Psoas muscle (tissue), 7 donors: ENCODE measurements at regions not wholly inside any gene's neighbourhood (a gene's known extent, or its start where the extent isn't known, plus 50 kb on each side); places are given as distances from the start of the nearest gene placed in this dataset.
"Not testable (repeated sequence)": the region's sequence is repeated elsewhere in the genome, so short reads cannot be mapped to it uniquely, and the experiment has no call there.

Source experiments
- ATAC-seq, 4 donors: fragments of 200-7000 bp; cut with Tn5 transposase; one replicate each; pipeline ENCODE4 v1.9.1; 2020; ENCODE audit warnings: moderate library complexity in 3 of 4, mild to moderate bottlenecking in 2 of 4
- DNase-seq, 2 donors: peaks; one replicate each; pipeline ENCODE4 v3.0.0-alpha.2; 2020
- H3K27ac ChIP-seq: fragments of 200-600 bp; one replicate; pipeline ENCODE4 v1.8.0; 2022
- H3K27me3 ChIP-seq, 3 donors: fragments of 200-600 bp in 1 of 3; one replicate each; pipeline versions ENCODE4 v1.6.1 to v1.8.0; 2013 to 2022; ENCODE audit warnings: low read length in 2 of 3, mild to moderate bottlenecking in 2 of 3, moderate library complexity in 1 of 3; ENCODE audit not compliant: insufficient read depth in 3 of 3
- H3K36me3 ChIP-seq, 2 donors: fragments of 200-600 bp in 1 of 2; one replicate each; pipeline versions ENCODE4 v1.6.1 to v1.8.0; 2013 to 2022; ENCODE audit warnings: low read depth in 1 of 2, mild to moderate bottlenecking in 1 of 2, moderate library complexity in 1 of 2; ENCODE audit not compliant: insufficient read depth in 1 of 2
- H3K4me1 ChIP-seq: fragments of 200-600 bp; one replicate; pipeline ENCODE4 v1.8.0; 2022
- H3K4me3 ChIP-seq: fragments of 200-600 bp; one replicate; pipeline ENCODE4 v1.8.0; 2022; ENCODE audit warnings: mild to moderate bottlenecking
- H3K9me3 ChIP-seq: fragments of 200-600 bp; one replicate; pipeline ENCODE4 v1.8.0; 2022
- WGBS, 3 donors: extraction: QIAGEN DNeasy Blood & Tissue Kit; methylation state at CpG; one replicate each; pipeline versions ENCODE4 v1.1.6 to v1.1.7; 2013; 5-methylcytosine and 5-hydroxymethylcytosine counted together
- intact Hi-C, 2 donors: fragments of 100-400 bp; cut with DNase I; formaldehyde crosslinking; loops; one replicate each; pipeline versions ENCODE4 v1.11.0 to v1.14.2; 2022
- TF ChIP-seq, protein P1 (sequence below): fragments of 200-600 bp; IDR thresholded peaks from one replicate; pipeline ENCODE4 v1.8.0; 2022; ENCODE audit warnings: antibody characterized with exemption
- donor health status: healthy with polysubstance abuse.
- donor health status: DM: no; HTN: no; CAD: no; lungs with moderate emphysema.
- donor health status: Bipolar disorder and iron deficiency.
- donor health status: healthy.
- donor health status: DM: yes; HTN: yes; CAD: no.
- donor health status: DM: no; HTN: no; CAD: no.
- donor health status: DM: yes; HTN: yes; CAD: no.

DNA sequence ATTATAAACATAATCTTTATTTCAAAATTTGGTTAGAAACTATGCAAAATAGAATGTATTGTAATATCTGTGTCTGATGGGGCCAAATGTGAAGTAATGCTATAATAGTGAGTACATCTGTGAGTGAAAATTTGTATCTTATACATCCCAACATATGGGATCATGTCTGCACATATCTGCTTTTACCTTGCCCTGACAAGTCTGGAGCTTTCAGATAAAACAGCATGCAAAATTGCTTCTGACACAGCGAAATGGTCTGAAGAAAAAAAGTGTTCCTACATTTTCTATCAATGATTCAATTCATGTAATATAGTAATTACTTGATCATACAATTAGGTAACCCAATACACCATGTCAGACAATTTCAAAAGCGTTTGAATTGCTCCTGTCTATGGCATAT is 58.1 kb upstream of the P3H2 start:
- no peaks in the 10 kb centered on the region for H3K4me1 ChIP-seq

DNA sequence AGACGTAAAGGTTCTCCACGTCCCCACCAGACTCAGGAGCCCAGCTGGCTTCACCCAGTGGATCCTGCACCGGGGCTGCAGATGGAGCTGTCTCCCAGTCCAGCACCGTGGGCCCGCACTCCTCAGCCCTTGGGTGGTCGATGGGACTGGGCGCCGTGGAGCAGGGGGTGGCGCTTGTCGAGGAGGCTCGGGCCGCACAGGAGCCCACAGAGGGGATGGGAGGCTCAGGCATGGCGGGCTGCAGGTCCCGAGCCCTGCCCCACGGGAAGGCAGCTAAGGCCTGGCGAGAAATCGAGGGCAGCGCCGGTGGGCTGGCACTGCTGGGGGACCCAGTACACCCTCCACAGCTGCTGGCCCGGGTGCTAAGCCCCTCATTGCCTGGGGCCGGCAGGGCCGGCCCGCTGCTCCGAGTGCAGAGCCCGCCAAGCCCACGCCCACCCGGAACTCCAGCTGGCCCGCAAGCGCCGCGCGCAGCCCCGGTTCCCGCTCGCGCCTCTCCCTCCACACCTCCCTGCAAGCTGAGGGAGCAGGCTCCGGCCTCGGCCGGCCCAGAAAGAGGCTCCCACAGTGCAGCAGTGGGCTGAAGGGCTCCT is 56.3 kb upstream of the P3H2 start:
- H3K4me1 ChIP-seq, H3K4me3 ChIP-seq, ATAC-seq, H3K27me3 ChIP-seq, H3K27ac ChIP-seq, H3K9me3 ChIP-seq, intact Hi-C loops, H3K36me3 ChIP-seq, DNase-seq: not testable (repeated sequence)
- WGBS, 3 donors: 96 to 97% (median 96%) methylated on average over 14 to 34 of the region's 39 CpGs

More for the DNA sequence above, 58.1 kb upstream of the P3H2 start:
- WGBS, 3 donors: 64 to 72% (median 67%) methylated on average over 2 of the region's 2 CpGs
- ATAC-seq: no peak
- TF ChIP-seq, protein P1, sequence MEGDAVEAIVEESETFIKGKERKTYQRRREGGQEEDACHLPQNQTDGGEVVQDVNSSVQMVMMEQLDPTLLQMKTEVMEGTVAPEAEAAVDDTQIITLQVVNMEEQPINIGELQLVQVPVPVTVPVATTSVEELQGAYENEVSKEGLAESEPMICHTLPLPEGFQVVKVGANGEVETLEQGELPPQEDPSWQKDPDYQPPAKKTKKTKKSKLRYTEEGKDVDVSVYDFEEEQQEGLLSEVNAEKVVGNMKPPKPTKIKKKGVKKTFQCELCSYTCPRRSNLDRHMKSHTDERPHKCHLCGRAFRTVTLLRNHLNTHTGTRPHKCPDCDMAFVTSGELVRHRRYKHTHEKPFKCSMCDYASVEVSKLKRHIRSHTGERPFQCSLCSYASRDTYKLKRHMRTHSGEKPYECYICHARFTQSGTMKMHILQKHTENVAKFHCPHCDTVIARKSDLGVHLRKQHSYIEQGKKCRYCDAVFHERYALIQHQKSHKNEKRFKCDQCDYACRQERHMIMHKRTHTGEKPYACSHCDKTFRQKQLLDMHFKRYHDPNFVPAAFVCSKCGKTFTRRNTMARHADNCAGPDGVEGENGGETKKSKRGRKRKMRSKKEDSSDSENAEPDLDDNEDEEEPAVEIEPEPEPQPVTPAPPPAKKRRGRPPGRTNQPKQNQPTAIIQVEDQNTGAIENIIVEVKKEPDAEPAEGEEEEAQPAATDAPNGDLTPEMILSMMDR: no peak
- no peak for DNase-seq
- Histone ChIP-seq H3K27ac (no peak overlapping the region), H3K9me3 (no peaks in the 10 kb centered on the region), H3K4me3 (no peak overlapping the region), H3K27me3 (no peaks in the 10 kb centered on the region), H3K36me3 (no peaks in the 10 kb centered on the region)
- intact Hi-C loops: no loop called here

DNA sequence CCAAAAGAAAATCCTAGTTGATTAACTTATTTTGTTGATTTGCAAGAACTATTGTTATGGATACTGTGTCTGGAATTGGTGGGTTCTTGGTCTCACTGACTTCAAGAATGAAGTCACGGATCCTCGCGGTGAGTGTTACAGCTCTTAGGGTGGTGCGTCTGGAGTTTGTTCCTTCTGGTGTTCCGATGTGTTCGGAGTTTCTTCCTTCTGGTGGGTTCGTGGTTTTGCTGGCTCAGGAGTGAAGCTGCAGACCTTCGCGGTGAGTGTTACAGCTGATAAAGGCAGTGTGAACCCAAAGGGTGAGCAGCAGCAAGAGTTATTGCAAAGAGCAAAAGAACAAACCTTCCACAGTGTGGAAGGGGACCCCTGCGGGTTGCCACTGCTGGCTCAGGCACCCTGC is 55.4 kb upstream of the P3H2 start:
- H3K27me3 ChIP-seq, ATAC-seq, H3K27ac ChIP-seq, H3K9me3 ChIP-seq, DNase-seq, H3K4me3 ChIP-seq, H3K4me1 ChIP-seq, intact Hi-C loops, H3K36me3 ChIP-seq: not testable (repeated sequence)
- WGBS, 3 donors: 87 to 94% (median 88%) methylated on average over 10 of the region's 10 CpGs

DNA sequence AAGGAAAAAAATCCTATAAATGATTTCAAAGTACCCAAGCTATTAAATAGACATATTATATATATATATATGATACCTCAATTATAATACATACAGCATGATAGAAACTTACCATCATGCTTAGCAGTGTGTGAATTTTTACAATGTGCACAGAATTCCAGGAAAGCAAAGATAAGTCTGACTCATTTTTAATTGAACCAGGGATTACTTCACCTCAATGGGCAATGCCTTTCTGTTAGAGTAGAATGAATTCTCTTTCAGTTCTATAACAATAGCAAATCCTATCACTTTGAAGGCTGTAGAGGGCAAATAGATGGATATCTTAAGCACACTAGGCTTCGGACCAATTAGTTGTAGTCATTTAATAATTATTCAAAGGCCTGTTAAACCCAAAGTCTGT is 54.8 kb upstream of the P3H2 start:
- intact Hi-C loops: no loop called here
- TF ChIP-seq, protein P1: no peak

DNA sequence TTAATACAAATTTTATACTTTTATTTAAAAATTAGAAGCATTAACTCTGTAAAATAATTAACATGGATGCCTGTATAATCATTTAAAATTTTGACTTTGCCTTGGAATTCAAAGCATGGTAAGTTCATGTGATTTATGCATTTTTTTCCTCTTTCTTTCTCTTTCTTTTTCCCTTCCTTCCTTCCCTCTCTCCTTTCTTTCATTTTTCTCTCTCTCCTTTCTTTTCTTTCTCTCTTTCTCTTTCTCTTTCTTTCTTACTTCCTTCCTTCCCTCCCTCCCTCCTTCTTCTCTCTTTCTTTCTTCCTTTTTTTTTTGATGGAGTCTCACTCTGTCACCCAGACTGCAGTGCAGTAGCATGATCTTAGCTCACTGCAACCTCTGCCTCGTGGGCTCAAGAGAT is 53.8 kb upstream of the P3H2 start:
- H3K27ac ChIP-seq: no peak overlapping the region
- intact Hi-C loops: no loop called here
- no peak for ATAC-seq
- no peak for DNase-seq
- H3K9me3 ChIP-seq: no peaks in the 10 kb centered on the region
- H3K27me3 ChIP-seq: no peaks in the 10 kb centered on the region
- WGBS, 3 donors: 55 to 72% (median 68%) methylated on average over 1 of the region's 1 CpG
- no peaks in the 10 kb centered on the region for H3K36me3 ChIP-seq
- H3K4me3 ChIP-seq: no peak overlapping the region
- TF ChIP-seq, protein P1: no peak
- H3K4me1 ChIP-seq: no peaks in the 10 kb centered on the region

More for the DNA sequence above, 54.8 kb upstream of the P3H2 start:
- no peaks in the 10 kb centered on the region for H3K4me1 ChIP-seq
- DNase-seq (no peak), ATAC-seq (no peak)
- WGBS, 3 donors: 96 to 100% (median 96%) methylated on average over 1 of the region's 1 CpG
- H3K27ac ChIP-seq: no peak overlapping the region
- no peaks in the 10 kb centered on the region for H3K27me3 ChIP-seq
- no peak overlapping the region for H3K4me3 ChIP-seq
- H3K36me3 ChIP-seq: no peaks in the 10 kb centered on the region
- H3K9me3 ChIP-seq: no peaks in the 10 kb centered on the region

DNA sequence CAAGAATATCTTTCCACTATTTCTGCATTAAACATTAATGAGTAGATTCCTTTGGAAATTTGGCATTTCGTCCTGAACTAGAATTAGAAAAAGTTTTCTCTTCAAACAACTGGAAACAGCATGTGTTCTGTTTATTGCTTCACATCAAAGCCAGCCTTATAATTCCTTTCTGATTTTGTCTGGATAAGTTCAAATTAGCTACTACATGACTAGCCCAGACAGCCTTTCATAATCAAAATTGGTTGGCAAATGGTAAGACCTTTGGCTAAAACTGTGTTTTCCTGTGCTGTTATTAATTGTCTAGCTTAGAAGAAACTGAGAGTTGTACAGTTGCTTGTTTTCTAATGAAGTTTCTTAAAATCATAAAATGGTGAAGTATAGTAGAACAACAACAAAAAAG is 52.7 kb upstream of the P3H2 start:
- no peak for ATAC-seq
- TF ChIP-seq, protein P1: no peak
- intact Hi-C loops: no loop called here
- no peaks in the 10 kb centered on the region for H3K27me3 ChIP-seq
- no peak overlapping the region for H3K4me3 ChIP-seq
- no peak for DNase-seq
- H3K9me3 ChIP-seq: no peaks in the 10 kb centered on the region
- no peaks in the 10 kb centered on the region for H3K4me1 ChIP-seq
- no peak overlapping the region for H3K27ac ChIP-seq
- no peaks in the 10 kb centered on the region for H3K36me3 ChIP-seq
- 29 to 65% (median 40%) methylated on average over 1 of the region's 1 CpG for WGBS, 3 donors
